SK-N-MC (cell line): ENCODE measurements at regions not wholly inside any gene's neighbourhood (a gene's known extent, or its start where the extent isn't known, plus 50 kb on each side); places are given as distances from the start of the nearest gene placed in this dataset.

ENCODE experiments used
- EZH2 ChIP-seq: fragments of 200-600 bp; sonication (generic); IDR thresholded peaks from one replicate; pipeline ENCODE4 v1.6.1; 2017; ENCODE audit warnings: antibody characterized with exemption
- POLR2AphosphoS5 ChIP-seq: IDR thresholded peaks from 2 replicates; pipeline ENCODE4 v1.6.1; 2012; ENCODE audit warnings: mild to moderate bottlenecking, low read depth, low read length, borderline replicate concordance

DNA sequence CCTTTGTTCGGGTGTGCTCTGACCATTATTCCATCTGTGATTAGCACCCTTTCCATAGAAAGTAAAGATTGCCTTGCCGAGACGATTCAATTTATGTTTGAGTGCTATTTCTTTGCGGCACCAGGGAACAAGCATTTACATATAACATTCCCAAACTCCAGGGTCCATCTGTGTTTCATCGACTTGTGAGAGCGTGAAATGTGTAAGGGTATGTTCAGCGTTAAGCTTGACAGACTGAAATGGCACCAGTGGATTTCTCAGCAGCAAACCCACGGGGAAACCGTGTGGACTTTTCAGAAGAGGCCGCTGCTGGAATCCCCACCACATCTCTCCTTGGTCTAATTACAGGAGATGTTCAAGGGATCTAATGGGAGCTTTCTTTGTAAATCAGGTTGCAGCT lies 270.5 kb downstream of the TCERG1L start:
- TF ChIP-seq POLR2AphosphoS5 (no peak), EZH2 (no peak)
